Body of pancreas (tissue), 4 donors: ENCODE measurements at regions not wholly inside any gene's neighbourhood (a gene's known extent, or its start where the extent isn't known, plus 50 kb on each side); places are given as distances from the start of the nearest gene placed in this dataset.

Experiments
- POLR2A ChIP-seq, 3 donors: fragments of 450-650 bp; IDR thresholded peaks; one replicate each; pipeline ENCODE4 v1.6.1; 2016; ENCODE audit warnings: antibody characterized with exemption in 3 of 3, mild to moderate bottlenecking in 2 of 3
- TF ChIP-seq, protein P1 (sequence below), 7 experiments: fragments of 450-650 bp in 4 of 7; fragments of 200-600 bp in 3 of 7; sonication (generic) in 3 of 7; IDR thresholded peaks; one replicate each; pipeline ENCODE4 v1.5.1; 2016 to 2019; ENCODE audit warnings: antibody characterized with exemption in 7 of 7

- TF ChIP-seq, protein P1, sequence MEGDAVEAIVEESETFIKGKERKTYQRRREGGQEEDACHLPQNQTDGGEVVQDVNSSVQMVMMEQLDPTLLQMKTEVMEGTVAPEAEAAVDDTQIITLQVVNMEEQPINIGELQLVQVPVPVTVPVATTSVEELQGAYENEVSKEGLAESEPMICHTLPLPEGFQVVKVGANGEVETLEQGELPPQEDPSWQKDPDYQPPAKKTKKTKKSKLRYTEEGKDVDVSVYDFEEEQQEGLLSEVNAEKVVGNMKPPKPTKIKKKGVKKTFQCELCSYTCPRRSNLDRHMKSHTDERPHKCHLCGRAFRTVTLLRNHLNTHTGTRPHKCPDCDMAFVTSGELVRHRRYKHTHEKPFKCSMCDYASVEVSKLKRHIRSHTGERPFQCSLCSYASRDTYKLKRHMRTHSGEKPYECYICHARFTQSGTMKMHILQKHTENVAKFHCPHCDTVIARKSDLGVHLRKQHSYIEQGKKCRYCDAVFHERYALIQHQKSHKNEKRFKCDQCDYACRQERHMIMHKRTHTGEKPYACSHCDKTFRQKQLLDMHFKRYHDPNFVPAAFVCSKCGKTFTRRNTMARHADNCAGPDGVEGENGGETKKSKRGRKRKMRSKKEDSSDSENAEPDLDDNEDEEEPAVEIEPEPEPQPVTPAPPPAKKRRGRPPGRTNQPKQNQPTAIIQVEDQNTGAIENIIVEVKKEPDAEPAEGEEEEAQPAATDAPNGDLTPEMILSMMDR (IDR thresholded peaks at IDR 0.05): no peak
- no peak for TF ChIP-seq POLR2A (IDR thresholded peaks at IDR 0.05)
Measured at GRCh38 chr6:154622618-154623336, 110.4 kb upstream of the SCAF8 start.
